ENCODE measurements at regions not wholly inside any gene's neighbourhood (a gene's known extent, or its start where the extent isn't known, plus 50 kb on each side); places are given as distances from the start of the nearest gene placed in this dataset.

DNA sequence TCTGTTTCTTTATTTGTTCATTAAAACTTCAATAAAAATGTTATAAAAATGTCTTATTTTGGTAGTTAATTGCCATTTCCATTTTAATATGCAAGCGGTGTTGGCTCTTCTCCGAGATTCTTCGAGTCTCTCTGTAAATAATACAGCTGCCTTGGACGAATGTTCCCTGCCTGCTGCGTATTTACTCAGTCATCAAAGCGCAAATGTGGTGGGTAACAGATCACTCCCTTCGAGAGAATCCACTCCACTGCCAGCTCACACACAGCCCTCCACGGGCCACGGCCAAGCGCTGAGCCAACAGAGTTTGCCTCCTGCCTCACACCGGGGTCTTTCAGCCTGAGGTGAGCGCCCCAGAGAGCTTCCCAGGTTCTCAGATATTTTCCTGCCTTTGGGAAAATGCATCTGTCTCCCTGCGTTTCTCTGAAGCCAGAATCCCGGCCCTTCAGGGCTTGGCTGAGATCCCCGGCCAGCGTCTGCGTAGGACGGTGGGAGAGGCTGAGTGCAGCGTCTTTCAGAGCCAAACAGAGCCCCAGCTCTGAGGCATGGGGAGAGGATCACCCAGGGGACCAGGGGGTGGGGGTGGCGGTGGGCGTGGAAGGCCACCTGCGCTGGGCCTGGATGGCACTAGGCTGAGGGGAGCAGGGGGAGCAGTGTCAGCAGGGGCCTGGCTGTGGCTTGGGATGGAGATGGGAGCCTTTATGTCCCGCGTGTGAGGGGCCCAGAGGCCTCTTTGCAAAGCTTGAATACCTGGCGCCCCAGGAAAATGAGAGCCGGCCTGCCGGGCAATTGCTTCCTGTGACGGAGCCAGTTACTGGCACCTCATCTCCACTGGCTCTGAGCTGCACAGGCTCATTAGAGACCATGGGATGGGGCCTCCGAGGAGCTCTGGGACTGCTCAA, 248.7 kb downstream of the RBFOX3 start:
- no peak for TF ChIP-seq POLR2A (IDR thresholded peaks at IDR 0.05)
- TF ChIP-seq, protein P1, sequence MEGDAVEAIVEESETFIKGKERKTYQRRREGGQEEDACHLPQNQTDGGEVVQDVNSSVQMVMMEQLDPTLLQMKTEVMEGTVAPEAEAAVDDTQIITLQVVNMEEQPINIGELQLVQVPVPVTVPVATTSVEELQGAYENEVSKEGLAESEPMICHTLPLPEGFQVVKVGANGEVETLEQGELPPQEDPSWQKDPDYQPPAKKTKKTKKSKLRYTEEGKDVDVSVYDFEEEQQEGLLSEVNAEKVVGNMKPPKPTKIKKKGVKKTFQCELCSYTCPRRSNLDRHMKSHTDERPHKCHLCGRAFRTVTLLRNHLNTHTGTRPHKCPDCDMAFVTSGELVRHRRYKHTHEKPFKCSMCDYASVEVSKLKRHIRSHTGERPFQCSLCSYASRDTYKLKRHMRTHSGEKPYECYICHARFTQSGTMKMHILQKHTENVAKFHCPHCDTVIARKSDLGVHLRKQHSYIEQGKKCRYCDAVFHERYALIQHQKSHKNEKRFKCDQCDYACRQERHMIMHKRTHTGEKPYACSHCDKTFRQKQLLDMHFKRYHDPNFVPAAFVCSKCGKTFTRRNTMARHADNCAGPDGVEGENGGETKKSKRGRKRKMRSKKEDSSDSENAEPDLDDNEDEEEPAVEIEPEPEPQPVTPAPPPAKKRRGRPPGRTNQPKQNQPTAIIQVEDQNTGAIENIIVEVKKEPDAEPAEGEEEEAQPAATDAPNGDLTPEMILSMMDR (IDR thresholded peaks at IDR 0.05), result no peak

All from body of pancreas (tissue), 4 donors.